ENCODE measurements at regions not wholly inside any gene's neighbourhood (a gene's known extent, or its start where the extent isn't known, plus 50 kb on each side); places are given as distances from the start of the nearest gene placed in this dataset.

DNA sequence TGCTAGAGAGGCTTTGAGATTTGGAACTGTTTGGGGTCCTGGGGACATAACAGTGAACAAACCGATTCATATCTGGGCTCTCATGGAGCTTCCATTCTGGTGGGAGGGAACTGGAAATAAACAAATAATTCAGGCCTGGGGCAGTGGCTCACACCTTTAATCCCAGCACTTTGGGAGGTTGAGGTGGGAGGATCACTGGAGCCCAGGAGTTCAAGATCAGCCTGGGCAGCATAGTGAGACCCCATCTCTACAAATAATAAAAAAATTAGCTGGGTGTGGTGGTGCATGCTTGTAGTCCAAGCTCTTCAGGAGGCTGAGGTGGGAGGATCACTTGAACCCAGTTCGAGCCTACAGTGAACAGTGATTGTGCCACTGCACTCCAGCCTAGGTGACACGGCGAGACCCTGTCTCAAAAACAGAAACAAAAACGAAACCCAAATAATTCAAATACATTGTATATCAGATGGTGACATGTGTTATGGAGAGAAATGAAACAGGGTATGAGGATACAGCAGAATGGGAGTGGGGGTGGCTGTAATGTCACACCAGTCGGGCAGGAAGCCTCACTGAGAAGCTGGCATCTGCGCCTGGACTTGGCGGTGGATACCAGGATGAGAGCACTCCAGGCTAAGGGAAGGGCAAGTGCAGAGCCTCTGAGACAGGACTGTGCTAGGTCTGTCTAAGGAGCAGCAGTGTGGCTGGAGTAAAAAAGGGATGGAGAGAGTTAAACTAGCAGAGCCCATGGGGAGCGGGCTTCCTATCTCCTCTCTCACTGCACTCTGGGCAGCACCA lies 131.1 kb upstream of the ZNF536 start:
- TF ChIP-seq, protein P1, sequence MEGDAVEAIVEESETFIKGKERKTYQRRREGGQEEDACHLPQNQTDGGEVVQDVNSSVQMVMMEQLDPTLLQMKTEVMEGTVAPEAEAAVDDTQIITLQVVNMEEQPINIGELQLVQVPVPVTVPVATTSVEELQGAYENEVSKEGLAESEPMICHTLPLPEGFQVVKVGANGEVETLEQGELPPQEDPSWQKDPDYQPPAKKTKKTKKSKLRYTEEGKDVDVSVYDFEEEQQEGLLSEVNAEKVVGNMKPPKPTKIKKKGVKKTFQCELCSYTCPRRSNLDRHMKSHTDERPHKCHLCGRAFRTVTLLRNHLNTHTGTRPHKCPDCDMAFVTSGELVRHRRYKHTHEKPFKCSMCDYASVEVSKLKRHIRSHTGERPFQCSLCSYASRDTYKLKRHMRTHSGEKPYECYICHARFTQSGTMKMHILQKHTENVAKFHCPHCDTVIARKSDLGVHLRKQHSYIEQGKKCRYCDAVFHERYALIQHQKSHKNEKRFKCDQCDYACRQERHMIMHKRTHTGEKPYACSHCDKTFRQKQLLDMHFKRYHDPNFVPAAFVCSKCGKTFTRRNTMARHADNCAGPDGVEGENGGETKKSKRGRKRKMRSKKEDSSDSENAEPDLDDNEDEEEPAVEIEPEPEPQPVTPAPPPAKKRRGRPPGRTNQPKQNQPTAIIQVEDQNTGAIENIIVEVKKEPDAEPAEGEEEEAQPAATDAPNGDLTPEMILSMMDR (IDR thresholded peaks at IDR 0.05; ENCODE audit: low read depth, low read length): no peak
- no peak for DNase-seq (ENCODE audit: extremely low read depth, low read depth)

DNA sequence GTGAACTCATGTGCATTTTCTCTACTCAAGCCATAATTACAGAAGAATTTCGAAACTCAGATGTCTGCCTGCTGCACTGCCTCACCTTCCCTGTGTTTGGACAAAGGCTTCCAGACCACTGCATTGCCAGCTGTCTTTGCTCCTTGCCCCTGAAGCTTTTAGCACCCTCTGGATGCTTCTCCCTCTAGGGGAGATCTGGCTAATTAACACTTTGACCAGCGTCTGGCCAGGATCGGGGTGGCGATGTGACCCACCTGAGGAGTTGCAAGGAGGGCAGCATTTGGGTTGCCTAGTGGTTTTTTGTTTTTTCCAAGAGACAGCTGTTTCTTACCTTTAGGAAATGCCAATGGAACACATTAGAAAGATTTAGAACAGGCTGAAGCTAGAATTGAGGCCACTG lies 127.7 kb upstream of the ZNF536 start:
- TF ChIP-seq, protein P1 (IDR thresholded peaks at IDR 0.05; ENCODE audit: low read depth, low read length): no peak
- no peak for DNase-seq (ENCODE audit: extremely low read depth, low read depth)

DNA sequence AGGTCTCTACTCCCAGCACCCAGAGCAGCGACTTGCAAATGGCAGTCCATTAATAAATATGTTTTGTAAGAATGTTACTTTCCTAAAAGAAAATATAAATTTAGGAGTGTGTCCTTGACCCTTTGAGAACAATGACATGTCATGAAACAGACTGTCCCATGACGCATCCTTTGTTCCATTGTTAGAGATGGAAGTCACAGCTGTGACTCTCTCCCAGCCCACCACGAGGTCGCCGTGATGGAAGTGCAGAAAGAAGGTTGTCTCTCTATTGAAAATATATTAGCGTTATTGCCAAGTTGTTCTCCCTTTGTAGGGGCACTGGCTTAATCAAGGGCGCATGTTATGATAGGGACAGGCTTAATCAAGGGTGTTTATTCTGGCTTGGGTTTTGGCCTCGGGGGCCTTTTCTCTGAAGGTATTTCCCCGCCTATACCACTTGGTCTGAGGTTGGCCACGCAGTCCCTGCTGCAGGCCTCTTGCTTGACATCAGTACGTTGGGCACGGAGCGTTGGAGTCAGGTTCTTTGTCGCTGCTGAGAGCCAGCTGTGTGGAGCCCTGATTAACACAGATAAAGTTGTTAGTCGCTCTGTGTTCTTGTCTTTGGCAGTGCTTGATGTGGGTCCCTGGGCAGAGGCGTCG lies 126.7 kb upstream of the ZNF536 start:
- TF ChIP-seq, protein P1 (IDR thresholded peaks at IDR 0.05; ENCODE audit: low read depth, low read length): no peak
- DNase-seq (ENCODE audit: extremely low read depth, low read depth): no peak

GRCh38 chr19:30249911-30250310 lies 122.3 kb upstream of the ZNF536 start:
- DNase-seq (ENCODE audit: extremely low read depth, low read depth): no peak
- TF ChIP-seq, protein P1 (IDR thresholded peaks at IDR 0.05; ENCODE audit: low read depth, low read length): no peak

DNA sequence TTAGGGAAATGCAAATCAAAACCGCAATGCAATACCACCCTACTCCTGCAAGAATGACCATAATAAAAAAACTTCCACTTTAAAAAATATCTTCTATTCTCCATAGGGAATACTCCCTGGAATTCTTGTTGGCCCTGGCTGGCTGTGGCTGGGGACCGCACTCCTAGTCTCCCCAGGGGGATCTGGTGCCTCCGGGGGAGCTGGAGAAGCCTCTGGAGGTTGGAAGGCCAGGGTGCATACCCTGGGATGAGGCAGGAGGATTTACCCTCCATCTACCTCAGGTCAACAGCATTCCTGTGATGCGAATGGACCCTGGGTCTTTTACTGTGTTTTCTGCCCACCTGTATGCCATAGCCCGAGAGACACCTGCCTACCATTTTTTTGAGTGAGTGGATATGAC lies 120.0 kb upstream of the ZNF536 start:
- TF ChIP-seq, protein P1 (IDR thresholded peaks at IDR 0.05; ENCODE audit: low read depth, low read length): no peak
- no peak for DNase-seq (ENCODE audit: extremely low read depth, low read depth)

DNA sequence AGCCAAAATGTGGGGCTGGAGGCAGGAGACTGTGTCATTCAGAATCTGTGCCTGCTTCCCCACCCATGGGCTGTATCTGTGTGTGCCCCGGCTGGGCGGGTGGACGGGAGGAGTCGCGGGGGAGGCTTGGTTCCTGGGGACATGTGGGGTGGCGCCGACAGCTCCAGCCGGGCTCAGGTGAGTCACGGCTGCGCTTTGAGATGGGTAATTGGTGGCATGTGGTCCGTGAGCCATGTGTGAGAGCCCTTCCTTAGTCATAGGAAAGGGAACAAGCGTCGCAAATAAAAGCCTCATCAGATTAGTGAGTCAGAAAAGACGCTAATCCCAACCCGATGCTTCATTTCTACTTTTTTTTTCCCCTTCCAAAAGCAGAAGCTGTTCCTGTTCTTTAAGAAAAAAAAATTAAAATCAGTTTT lies 118.6 kb upstream of the ZNF536 start:
- no peak for DNase-seq (ENCODE audit: extremely low read depth, low read depth)

DNA sequence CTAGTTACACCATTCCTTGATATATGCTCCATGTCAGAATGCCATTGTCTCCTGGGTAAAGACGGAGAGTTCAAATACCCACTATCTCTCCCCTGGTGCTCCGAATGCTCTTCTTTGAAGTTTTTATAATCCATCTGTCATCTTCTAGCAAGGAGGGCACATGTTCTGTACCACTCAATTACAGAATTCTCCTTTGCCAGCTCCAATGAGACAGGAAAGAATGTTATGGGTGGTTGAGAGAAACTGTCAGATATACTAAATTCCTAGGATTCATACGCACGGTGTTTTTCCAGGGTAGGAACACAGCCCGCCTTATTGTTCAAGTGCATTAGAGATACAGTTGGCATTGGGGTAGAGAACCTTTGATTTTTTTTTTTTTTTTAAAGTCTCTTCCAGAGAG lies 118.0 kb upstream of the ZNF536 start:
- DNase-seq (ENCODE audit: extremely low read depth, low read depth): no peak
- TF ChIP-seq, protein P1 (IDR thresholded peaks at IDR 0.05; ENCODE audit: low read depth, low read length): no peak

More for the DNA sequence above, 118.6 kb upstream of the ZNF536 start:
- TF ChIP-seq, protein P1 (IDR thresholded peaks at IDR 0.05; ENCODE audit: low read depth, low read length): no peak

Data from AG09319 (cell line).